Bone marrow (tissue), 2 donors: ENCODE measurements at regions not wholly inside any gene's neighbourhood (a gene's known extent, or its start where the extent isn't known, plus 50 kb on each side); places are given as distances from the start of the nearest gene placed in this dataset.
A peak's percentile ranks its signal among the peaks of the same experiment; 100 is the strongest.

Experiments
- DNase-seq, 2 donors: peaks; one replicate each; lab custom pipeline; 2025; lab: John Stamatoyannopoulos, UW

GRCh38 chr2:41580806-41581205, 467.0 kb upstream of the PKDCC start:
- DNase-seq, result no peak

GRCh38 chr2:41595240-41595639, 452.6 kb upstream of the PKDCC start:
- no peak for DNase-seq

- DNase-seq, result no peak
Observed at GRCh38 chr2:41597680-41598079, 450.1 kb upstream of the PKDCC start.

- no peak for DNase-seq
Observed at GRCh38 chr2:41598161-41598894, 449.5 kb upstream of the PKDCC start.

- DNase-seq, result no peak
Observed at GRCh38 chr2:41600460-41600859, 447.4 kb upstream of the PKDCC start.

GRCh38 chr2:41602341-41602740, 445.5 kb upstream of the PKDCC start:
- no peak for DNase-seq

GRCh38 chr2:41605311-41605710, 442.5 kb upstream of the PKDCC start:
- DNase-seq, result no peak

- no peak for DNase-seq
Observed at GRCh38 chr2:41605914-41606313, 441.9 kb upstream of the PKDCC start.

GRCh38 chr2:41610501-41611190, 437.2 kb upstream of the PKDCC start:
- DNase-seq, result no peak

- no peak for DNase-seq
Observed at GRCh38 chr2:41618754-41619153, 429.1 kb upstream of the PKDCC start.

- no peak for DNase-seq
Observed at GRCh38 chr2:41621095-41621494, 426.7 kb upstream of the PKDCC start.

- no peak for DNase-seq
Observed at GRCh38 chr2:41621563-41621962, 426.3 kb upstream of the PKDCC start.

- no peak for DNase-seq
Observed at GRCh38 chr2:41622301-41622700, 425.5 kb upstream of the PKDCC start.

- no peak for DNase-seq
Observed at GRCh38 chr2:41626936-41627335, 420.9 kb upstream of the PKDCC start.

- DNase-seq, result no peak
Observed at GRCh38 chr2:41634686-41635085, 413.1 kb upstream of the PKDCC start.

- peak in 1 of 2 donors; percentile 33 for DNase-seq
Observed at GRCh38 chr2:41644936-41645335, 402.9 kb upstream of the PKDCC start.

- no peak for DNase-seq
Observed at GRCh38 chr2:41647468-41648050, 400.3 kb upstream of the PKDCC start.

GRCh38 chr2:41657226-41657625, 390.6 kb upstream of the PKDCC start:
- DNase-seq, result no peak

GRCh38 chr2:41659758-41660157, 388.1 kb upstream of the PKDCC start:
- DNase-seq, result no peak

GRCh38 chr2:41662461-41662860, 385.4 kb upstream of the PKDCC start:
- no peak for DNase-seq

GRCh38 chr2:41663056-41663455, 384.8 kb upstream of the PKDCC start:
- DNase-seq, result no peak

- no peak for DNase-seq
Observed at GRCh38 chr2:41668529-41668928, 379.3 kb upstream of the PKDCC start.

- DNase-seq, result no peak
Observed at GRCh38 chr2:41678639-41679038, 369.2 kb upstream of the PKDCC start.
